GM18909 (cell line): ENCODE measurements at regions not wholly inside any gene's neighbourhood (a gene's known extent, or its start where the extent isn't known, plus 50 kb on each side); places are given as distances from the start of the nearest gene placed in this dataset.
A peak's percentile ranks its signal among the peaks of the same experiment; 100 is the strongest.
"Not testable (repeated sequence)": the region's sequence is repeated elsewhere in the genome, so short reads cannot be mapped to it uniquely, and the experiment has no call there.

Source experiments
- ATAC-seq: cut with Tn5 transposase; IDR thresholded peaks from one replicate; pipeline ENCODE4 v1.9.1; 2021; ENCODE audit warnings: mild to moderate bottlenecking; ENCODE audit not compliant: unreplicated experiment, poor library complexity

DNA sequence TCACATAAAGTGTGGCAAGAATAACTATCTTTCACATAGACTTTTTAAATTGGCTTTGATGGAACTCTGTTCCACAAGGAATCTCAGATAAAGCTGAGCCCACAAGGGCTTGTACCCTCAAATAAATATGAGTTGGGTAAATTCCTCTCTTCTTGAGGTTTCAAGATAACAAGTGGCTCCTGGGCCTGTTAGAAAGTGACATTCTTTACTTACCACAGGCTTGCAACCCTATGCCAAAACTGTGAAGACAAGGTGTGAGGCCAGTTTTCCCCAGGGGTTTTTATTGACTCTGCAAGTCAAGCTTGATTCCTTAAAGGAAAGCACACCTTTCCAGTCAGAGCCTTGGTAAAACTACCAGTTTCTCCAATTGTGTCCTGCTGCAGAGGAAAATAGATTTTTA, 664.8 kb upstream of the GJE1 start:
- no peak for ATAC-seq

DNA sequence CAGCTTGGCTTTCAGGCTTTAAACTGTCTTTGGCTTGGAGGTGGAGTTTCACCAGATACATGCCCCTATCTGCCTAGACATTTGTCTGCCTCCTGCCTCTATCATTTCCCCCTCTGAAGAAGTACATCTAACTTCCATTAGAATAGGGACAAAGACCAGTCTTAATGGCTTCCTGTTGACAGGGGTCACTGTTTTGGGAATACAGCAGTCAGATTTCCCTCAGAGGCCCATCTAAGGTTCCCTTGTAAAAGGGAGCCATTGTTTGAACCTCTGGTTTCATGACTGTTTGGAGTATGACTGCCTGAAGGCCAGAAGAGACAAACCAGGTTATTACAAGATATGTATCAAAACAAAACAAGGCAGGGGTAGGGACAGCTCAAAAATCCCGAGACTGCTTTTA, 665.7 kb upstream of the GJE1 start:
- no peak for ATAC-seq

DNA sequence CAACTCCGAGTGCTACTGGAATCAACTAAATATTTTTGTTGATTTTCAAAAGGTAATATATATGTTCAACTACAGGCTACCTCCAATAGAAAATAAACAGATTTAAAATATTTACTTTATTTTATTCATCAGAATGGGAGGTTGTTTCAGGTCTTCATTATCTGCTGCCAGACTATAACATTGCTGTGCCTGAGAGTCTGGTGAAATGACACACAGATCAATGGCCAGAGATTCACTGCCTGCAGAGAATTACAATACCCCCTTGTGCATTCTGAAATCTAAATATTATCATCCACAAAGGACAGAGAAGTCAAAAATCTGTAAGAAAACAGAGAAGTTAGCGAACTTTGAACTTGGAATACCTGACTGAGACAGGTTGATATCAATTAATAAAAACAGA, 667.8 kb upstream of the GJE1 start:
- no peak for ATAC-seq

DNA sequence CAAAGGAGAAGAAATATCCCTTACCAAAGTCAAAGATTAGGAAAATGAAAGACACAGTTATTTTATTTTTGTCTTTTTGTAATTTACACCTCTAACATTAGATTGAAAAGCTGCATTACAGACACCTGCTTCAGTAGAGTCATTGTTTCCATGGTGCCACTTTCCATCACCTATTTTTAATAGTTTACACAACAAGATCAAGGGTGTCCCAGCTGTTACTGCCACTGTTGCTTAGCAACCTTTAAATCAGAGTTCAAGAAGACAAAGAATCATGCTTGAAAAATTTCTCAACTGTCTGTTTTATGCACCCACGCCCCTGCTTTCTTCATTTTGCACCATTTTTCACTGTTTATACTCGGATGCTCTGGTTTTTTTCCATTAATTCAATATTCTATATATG, 668.2 kb upstream of the GJE1 start:
- peak; percentile 89 for ATAC-seq

DNA sequence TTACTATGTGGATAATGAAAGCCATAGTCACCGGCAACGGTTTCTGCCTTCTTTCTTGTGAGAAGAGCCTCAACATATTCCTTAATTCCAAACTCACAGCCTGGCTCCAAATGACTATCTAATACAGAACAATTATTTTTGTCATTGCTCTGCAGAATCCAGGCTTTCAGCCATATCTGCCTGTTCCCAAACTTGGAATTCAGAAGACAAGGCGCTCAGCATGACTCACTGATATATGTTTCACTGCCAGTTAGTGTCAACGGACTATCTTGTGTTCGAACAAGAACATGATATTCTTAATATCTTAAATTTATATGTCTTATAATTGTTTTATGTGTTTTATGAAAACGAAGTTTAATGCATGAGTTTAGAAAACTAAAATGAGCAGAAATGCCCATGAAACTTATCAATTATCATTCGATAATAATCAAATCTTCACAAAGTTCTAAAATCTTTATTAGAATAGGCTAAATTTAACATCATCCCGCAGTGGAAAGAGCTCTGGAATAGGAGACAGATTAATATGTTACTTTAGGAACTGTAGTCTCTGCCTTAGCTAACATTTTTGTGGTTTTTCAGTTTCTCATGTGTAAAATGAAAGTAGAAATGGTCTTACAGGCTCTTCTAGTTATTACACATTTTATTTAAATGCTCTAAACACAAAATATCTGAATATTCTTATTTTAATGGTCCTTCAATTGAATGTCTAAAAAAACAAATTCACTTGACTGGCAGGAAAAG, 669.3 kb upstream of the GJE1 start:
- ATAC-seq = peak; percentile 87

DNA sequence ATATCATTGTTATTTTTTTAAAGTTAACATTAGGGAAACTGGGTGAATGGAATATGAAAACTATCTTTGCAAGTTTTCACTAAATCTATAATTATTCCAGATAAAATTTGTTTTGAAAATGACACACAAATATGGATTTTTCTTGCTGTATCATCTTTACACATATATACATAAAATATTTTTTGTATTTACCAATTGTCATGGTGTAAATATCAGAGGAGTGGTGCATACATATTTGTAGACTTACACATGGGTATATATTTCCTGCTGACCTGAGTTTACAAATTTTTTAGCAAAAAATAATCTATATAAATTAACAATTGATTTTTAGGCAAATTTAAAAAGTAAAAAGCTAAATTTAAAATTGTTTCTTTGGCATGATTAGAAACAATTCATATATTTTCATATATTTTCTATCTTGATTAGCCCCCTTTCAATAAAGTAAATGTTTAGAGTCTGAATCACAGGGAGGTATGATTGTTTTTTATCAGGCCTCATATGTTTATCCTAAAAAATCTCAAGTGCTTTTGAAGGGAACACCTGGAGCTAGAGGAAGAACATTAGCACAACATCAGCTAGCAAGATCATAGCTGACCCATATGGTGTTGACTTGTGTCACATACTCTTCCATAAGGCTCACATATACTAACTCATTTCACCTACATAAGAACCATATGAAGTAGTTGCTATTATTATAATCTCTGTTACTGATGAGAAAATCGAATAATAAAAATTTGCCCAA, 671.8 kb upstream of the GJE1 start:
- no peak for ATAC-seq

DNA sequence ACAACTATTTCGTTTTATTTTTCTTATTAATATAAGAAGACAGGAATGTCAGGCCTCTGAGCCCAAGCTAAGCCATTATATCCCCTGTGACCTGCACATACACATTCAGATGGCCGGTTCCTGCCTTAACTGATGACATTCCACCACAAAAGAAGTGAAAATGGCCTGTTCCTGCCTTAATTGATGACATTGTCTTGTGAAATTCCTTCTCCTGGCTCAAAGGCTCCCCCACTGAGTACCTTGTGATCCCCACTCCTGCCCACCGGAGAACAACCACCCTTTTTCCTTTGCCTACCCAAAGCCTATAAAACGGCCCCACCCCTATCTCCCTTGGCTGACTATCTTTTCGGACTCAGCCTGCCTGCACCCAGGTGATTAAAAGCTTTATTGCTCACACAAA, 672.5 kb upstream of the GJE1 start:
- not testable (repeated sequence) for ATAC-seq

DNA sequence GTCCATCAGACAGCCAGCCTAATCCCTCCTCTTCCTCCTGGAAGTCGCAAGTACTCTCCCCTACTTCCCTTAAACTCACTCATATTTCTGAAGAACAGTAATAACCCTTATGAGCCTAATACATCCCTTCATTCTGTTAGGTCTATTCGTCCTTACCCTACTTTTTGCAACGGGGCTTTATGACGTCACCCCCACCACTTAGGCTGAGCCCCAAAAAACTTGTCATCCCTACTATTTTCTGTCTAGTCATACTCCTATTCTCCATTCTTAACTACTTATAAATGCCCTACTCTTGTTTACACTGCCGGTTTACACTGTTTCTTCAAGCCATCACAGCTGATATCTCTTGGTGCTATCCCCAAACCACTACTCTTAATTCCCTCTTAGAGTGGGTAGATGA, 674.7 kb upstream of the GJE1 start:
- ATAC-seq = not testable (repeated sequence)

DNA sequence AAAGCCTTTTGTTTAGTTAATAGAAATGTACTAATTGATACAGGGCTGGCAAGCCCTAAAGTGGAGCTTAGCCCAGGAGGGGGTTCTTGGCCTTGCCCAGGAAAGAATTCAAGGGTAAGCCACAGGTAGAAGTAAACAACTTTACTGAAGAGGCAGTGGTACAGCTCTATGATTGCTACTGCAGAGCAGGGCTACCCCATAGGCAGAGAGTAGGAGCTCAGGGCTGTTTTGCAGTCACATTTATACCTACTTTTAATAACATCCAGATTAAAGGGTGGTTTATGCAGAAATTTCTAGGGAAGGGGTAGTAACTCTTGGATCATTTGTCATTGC, 680.4 kb upstream of the GJE1 start:
- no peak for ATAC-seq

DNA sequence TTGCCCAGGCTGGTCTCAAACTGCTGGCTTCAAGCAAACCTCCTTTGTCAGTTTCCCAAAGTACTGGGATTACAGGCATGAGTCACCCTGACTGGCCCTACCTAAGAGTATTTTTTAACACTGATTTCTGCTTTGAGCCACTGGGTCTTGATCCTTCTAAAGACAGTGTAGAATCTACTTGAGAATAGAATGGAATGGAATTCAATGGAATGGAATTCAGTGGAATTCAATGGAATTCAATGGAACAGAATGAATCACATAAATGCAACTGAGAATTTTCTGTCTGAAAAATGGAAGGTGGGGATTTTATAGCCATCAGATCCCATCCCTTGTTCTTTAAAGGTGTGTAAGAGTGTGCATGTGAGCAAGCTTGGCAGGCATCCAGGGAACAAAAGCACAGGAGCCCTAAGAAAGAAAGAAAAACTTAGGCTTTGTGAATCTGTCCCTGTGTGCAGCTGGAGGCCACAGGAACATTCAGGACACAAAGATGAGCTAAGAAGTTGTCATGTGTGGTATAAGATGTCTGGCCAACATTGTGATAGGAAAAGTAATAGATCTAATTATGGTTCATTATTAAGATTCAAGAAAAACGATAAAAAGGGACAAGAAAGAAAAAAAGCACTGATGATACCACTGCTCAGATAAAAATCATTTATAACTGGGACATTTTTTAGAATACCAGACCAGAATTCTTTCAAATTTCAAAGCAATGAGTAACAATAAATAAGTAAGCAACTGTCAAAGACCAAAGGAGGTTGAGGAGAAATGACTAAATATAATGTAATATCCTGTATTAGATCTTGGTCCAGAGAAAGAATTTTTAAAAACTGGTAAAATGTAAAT, 681.0 kb upstream of the GJE1 start:
- no peak for ATAC-seq

DNA sequence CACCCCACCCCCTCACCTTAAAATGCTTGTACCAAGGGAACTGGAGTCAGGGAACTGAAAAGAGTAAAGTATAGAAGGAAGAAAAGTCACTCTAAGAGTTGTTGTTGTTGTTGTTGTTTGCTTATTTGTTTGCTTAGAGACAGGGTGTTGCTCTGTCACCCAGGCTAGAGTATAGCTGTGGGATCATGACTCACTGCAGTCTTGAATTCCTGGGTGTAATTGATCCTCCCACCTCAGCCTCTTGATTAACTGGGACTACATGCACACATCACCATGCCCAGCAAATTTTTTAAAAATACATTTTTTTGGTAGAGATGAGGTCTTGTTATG, 681.6 kb upstream of the GJE1 start:
- no peak for ATAC-seq

DNA sequence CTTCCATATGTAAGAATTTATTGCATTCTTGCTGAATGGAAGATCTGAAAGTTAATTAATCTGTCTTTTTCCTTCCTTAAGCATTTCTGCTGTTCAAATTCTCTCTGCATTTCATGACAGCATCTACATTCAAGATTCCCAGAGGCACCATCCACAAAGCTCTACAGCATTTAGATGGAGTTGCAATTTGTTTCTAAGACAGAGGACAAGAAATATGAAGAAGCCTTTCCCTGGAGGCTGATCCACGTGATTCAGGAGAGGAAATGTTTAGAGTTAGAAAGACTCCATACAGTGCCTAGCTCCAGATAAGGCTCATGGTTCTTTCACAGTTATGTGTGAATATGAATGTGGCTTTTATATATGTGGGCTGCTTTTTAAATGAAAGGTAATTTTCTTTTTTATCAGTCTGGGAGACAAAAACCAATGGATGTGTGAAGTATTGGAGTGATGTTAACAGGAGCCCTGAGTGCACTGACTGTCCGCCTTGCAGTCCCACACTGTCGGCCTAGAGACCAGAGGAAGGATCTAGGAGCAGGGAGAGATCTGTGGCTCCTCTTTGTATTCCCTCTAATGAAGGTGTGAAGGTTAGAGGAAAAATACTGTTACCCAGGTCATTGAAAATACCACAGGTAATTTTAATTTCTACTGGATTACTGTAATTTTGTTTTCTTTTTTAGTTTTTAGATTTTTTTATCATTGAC, 686.6 kb upstream of the GJE1 start:
- no peak for ATAC-seq

DNA sequence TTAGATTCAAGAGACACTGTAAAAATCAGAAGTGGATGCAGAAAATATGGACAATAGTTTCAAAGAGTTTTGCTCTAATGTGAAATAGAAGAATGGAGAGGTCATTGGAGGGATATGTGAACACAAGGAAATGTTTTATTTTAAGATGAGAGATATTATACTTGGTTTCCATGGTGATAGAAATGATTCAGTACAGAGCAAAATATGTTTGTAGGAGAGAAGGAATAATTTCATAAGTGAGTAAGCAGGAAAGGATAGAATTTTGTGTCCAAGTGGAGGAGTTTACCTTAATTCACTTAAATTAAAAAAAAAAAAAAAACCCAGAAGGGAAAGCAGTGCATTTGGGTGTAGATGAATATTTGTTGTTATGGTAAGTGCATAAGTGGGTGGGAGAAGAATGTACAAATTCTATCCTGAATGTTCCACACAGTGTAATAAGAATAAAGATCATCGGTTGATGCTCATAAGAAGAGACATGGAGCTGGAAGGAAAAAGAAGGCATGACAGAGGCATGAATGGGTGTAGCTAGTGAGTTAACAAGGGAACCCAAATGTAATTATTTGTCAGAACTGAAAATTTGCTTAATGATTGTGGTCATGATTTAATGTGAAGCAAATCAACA, 688.9 kb upstream of the GJE1 start:
- no peak for ATAC-seq

DNA sequence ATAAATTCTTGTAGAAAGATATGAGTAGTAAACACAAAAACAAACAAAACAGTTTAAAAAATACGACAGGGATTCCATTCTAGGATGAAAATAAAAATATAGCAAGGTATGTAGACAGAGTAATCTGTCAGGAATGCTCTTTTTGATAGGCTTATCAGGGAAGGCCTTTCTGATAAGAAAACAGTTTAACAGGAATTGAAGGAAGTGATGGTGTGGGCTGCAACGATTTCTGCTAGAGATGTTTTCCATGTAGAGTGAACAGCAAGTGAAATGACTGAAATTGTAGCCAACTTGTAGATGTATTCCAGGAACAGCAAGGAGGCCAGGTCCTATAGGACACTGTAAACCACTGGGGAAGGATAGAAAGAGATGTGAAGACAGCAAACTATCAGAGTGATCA, 689.7 kb upstream of the GJE1 start:
- ATAC-seq = no peak

DNA sequence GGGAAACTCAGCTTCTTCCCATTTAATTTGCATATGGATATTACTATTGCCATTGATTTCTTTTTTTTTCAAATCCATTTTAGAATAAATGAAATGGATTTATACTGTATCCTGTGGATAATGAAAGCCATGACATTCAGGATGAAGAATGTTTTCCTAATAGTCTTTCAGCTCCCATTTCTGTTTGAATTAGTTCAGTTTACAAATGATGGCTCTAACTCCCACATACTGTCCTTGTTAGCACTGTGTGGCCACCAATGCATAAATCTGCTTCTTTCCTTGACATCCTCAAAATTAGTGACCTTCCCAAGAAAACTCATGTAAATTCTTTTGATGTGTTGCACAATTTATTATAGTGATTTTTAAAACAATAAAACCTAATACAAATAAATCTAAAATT, 693.2 kb upstream of the GJE1 start:
- ATAC-seq = no peak

DNA sequence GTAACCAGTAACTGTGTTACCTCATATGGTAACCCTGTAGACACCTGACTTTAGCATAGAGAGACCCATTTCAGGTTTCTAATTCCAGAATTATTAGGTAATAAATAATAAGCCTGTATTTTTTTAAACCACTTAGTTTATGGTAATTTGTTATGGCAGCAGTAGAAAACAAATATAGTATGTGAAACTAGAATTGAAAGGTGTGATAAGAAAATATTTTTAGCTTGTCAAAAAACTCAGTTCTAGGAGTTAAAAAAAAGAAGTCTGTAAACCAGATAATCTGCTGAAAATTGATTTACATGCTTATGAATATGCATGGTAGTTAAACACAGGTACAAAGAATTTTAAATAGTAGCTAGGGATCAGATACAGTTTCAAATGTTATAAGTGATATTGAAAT, 695.0 kb upstream of the GJE1 start:
- ATAC-seq = no peak

DNA sequence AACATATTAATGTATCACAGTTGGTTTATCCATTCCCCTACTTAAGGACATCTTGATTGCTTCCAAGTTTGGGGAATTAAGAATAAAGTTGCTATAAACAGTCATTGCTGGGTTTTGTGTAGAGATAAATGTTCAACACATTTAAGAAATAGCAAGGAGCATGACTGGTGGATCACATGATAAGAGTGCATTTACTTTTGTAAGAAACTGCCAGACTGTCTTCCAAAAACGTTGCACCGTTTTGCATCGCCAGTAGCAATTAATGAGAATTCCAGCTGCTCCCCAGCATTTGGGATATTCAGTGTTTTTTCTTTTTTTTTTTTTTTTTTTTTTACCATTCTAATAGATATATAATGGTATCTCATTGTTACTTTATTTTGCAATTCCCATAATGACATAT, 695.7 kb upstream of the GJE1 start:
- ATAC-seq = no peak

DNA sequence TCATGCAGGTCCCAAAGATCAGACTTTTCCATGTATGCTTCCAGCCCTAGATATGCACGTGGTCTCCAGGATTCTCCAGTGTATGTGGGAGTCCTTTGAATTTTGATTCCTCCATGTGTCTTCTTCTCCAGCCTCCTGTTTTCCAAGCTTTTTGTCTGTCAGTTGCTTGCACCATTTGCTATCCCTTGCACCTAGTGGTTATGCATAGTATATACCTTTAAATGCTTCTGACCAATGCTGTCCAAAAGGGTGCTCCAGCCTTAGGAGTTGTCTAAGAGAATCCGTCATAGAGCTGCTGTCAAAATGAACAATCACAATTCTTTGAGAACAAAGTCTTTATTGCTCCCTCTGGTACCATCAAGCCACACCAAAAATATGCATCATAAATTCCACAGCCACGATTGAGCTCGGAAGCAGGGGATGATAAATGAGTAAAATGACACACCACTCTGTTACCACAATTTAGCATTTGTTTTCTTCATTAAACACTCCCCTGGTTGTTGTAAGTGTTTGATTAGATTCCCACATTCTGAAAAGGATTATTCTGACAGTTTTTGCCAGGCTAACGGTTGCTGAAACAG, 706.2 kb upstream of the GJE1 start:
- ATAC-seq = no peak

DNA sequence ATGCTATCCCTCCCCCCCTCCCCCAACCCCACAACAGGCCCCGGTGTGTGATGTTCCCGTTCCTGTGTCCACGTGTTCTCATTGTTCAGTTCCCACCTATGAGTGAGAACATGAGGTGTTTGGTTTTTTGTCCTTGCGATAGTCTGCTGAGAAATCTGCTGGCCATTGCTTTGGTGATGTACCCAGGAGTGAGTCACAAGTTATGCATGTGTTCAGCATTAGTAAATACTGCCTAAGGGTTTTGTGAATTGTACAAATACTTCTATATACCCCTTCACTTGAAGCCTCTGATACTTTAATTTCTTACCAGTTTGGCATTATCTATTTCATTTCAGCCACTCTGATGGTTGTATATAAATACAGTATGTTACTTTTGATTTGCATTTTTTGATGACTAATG, 711.3 kb upstream of the GJE1 start:
- no peak for ATAC-seq

DNA sequence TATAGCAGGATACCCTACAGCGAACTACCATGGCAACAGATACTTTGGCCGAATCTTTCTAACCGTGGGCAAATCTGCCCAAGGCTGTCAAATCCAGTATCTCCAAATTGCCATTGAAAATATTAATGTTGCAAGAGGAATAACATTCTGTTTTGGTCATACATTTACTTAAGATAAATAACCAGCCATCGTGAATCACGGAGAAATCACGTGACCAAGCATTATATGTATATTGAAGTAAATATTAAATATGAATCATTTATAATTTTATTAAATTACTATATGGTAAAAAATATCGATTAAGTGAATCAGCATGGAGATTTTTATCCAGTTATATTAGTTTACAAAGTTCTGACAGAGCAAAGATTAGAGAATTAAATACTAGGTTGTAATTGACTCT, 714.6 kb upstream of the GJE1 start:
- ATAC-seq = no peak
